Ishikawa (cell line): ENCODE measurements at regions not wholly inside any gene's neighbourhood (a gene's known extent, or its start where the extent isn't known, plus 50 kb on each side); places are given as distances from the start of the nearest gene placed in this dataset.

Experiments
- CEBPB ChIP-seq: IDR thresholded peaks from 2 replicates; pipeline ENCODE4 v1.6.1; 2012
- CREB1 ChIP-seq: IDR thresholded peaks from 2 replicates; pipeline ENCODE4 v1.6.1; 2012; ENCODE audit warnings: low read depth
- EGR1 ChIP-seq: IDR thresholded peaks from 2 replicates; pipeline ENCODE4 v1.6.1; 2012
- EP300 ChIP-seq: IDR thresholded peaks from 2 replicates; pipeline ENCODE4 v1.6.1; 2012; ENCODE audit warnings: borderline replicate concordance
- MAX ChIP-seq: IDR thresholded peaks from 2 replicates; pipeline ENCODE4 v1.6.1; 2012
- RAD21 ChIP-seq: IDR thresholded peaks from 2 replicates; pipeline ENCODE4 v1.6.1; 2012; ENCODE audit warnings: low read depth
- REST ChIP-seq: IDR thresholded peaks from 2 replicates; pipeline ENCODE4 v1.6.1; 2012; ENCODE audit warnings: low read depth, mild to moderate bottlenecking
- TAF1 ChIP-seq: IDR thresholded peaks from 2 replicates; pipeline ENCODE4 v1.6.1; 2012; ENCODE audit warnings: low read depth, mild to moderate bottlenecking
- TCF12 ChIP-seq: IDR thresholded peaks from 2 replicates; pipeline ENCODE4 v1.6.1; 2012; ENCODE audit warnings: low read depth
- TEAD4 ChIP-seq: IDR thresholded peaks from 2 replicates; pipeline ENCODE4 v1.6.1; 2012
- YY1 ChIP-seq: IDR thresholded peaks from 2 replicates; pipeline ENCODE4 v1.6.1; 2012; ENCODE audit warnings: low read depth

- TF ChIP-seq TAF1 (no peak), CREB1 (no peak), MAX (no peak), RAD21 (no peak), EP300 (no peak), REST (no peak), TEAD4 (no peak), EGR1 (no peak), TCF12 (no peak), CEBPB (no peak), YY1 (no peak)
Measured at GRCh38 chr11:23278121-23278520, 417.8 kb upstream of the CCDC179 start.
